D721Med (cell line): ENCODE measurements at regions not wholly inside any gene's neighbourhood (a gene's known extent, or its start where the extent isn't known, plus 50 kb on each side); places are given as distances from the start of the nearest gene placed in this dataset.

Experiments
- DNase-seq: peaks from one replicate; pipeline ENCODE4 v3.0.0; 2011; ENCODE audit warnings: low spot score; ENCODE audit not compliant: insufficient read length
- FAIRE-seq: peaks from 2 replicates; lab custom pipeline; 2011; peaks lifted over from hg19 to GRCh38; lab: Jason Lieb, UNC
- TF ChIP-seq, protein P1 (sequence below): IDR thresholded peaks from 2 replicates; pipeline ENCODE4 v1.5.1; 2012; ENCODE audit warnings: mild to moderate bottlenecking, control low read depth; ENCODE audit not compliant: insufficient read depth; ENCODE audit errors: missing control alignments

GRCh38 chr9:102072059-102072764 lies 333.8 kb upstream of the GRIN3A start:
- DNase-seq (no peak), FAIRE-seq (no peak)
- TF ChIP-seq, protein P1, sequence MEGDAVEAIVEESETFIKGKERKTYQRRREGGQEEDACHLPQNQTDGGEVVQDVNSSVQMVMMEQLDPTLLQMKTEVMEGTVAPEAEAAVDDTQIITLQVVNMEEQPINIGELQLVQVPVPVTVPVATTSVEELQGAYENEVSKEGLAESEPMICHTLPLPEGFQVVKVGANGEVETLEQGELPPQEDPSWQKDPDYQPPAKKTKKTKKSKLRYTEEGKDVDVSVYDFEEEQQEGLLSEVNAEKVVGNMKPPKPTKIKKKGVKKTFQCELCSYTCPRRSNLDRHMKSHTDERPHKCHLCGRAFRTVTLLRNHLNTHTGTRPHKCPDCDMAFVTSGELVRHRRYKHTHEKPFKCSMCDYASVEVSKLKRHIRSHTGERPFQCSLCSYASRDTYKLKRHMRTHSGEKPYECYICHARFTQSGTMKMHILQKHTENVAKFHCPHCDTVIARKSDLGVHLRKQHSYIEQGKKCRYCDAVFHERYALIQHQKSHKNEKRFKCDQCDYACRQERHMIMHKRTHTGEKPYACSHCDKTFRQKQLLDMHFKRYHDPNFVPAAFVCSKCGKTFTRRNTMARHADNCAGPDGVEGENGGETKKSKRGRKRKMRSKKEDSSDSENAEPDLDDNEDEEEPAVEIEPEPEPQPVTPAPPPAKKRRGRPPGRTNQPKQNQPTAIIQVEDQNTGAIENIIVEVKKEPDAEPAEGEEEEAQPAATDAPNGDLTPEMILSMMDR, result no peak

DNA sequence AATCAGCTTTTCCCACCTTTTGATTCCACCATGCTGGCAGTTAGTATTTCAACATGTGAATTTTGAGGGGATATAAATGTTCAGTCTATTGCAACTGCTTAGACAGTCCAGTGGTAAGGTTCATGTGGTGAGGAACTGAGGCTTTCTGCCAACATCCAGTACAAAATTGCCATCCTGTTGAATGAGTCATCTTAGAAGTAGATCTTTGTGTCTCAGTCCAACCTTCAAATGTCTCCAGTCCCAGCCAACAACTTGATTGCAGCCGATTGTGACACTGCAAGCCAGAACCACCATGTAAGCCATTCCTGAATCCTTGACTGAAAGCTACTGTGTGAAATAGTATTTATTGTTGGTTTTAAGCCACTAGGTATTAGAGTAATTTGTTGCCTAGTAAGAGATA lies 331.5 kb upstream of the GRIN3A start:
- TF ChIP-seq, protein P1, result no peak
- DNase-seq (no peak), FAIRE-seq (no peak)

DNA sequence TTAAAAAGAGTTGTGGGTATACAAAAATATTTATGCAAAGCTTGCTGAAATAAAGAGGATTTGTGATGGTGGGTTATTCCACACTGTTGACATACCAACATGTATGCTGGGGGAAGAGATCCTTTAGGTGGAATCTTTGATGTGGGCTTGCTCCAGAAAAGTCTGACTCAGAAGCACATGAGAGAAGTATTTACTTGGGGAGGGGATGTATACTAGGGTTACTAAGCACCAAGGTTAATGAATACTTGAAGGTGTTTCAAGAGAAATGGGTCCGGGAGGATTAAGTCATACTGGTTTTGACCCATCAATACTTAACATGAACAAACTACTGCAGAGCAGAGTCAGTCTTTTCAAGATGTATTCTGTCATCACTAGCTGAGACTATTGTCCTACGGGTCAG lies 316.4 kb upstream of the GRIN3A start:
- TF ChIP-seq, protein P1, result no peak
- FAIRE-seq (peak; percentile 6), DNase-seq (no peak)

GRCh38 chr9:102049586-102050246 lies 311.3 kb upstream of the GRIN3A start:
- TF ChIP-seq, protein P1, result no peak
- FAIRE-seq (no peak), DNase-seq (no peak)

DNA sequence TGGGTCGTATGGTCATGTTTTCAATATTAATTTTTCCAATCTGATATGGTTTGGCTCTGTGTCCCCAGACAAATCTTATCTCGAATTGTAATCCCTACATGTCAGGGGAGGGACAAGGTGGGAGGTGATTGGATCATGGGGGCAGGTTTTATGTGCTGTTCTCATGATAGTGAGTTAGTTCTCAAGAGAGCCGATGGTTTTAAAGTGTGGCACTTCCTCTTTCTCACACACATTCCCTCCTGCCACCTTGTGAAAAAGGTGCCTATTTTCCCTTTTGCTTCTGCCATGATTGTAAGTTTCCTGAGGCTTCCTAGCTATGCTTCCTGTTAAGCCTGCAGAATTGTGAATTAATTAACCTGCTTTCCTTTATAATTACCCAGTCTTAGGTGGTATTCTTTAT lies 309.1 kb upstream of the GRIN3A start:
- DNase-seq, result no peak
- TF ChIP-seq, protein P1, result no peak
- FAIRE-seq, result no peak

DNA sequence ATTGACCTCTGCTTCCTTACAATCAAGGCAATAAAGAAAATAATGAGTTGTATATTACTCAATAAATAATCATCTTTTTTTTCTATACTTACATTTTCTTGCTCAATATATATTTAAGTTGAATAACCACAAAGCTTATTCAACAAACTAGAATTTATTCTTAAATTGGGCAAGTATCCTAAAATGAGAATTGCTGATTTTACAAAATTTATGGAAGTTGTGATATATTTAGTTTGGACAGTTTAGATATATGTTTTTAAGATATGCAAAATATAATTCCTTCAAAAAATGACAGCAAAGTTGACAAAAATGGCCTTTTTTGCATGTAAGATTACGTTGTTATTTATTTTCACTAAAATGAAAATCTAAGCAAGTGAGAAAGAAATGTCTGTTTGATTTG lies 305.7 kb upstream of the GRIN3A start:
- no peak for FAIRE-seq
- DNase-seq, result no peak
- TF ChIP-seq, protein P1, result no peak

- DNase-seq (no peak), FAIRE-seq (no peak)
- TF ChIP-seq, protein P1, result no peak
These were observed 299.6 kb upstream of the GRIN3A start for GRCh38 chr9:102038006-102038405.
